Non-pigmented ciliary epithelial cell (primary cell): ENCODE measurements at regions not wholly inside any gene's neighbourhood (a gene's known extent, or its start where the extent isn't known, plus 50 kb on each side); places are given as distances from the start of the nearest gene placed in this dataset.

Source experiments
- DNase-seq: peaks from one replicate; pipeline ENCODE4 v3.0.0-alpha.2; 2010; ENCODE audit warnings: low read depth

- DNase-seq = no peak
Measured at GRCh38 chr7:41910940-41911600, 208.2 kb upstream of the INHBA start.

GRCh38 chr7:41907444-41907843, 204.6 kb upstream of the INHBA start:
- no peak for DNase-seq

- DNase-seq = no peak
Measured at GRCh38 chr7:41900532-41900931, 197.6 kb upstream of the INHBA start.

- no peak for DNase-seq
Measured at GRCh38 chr7:41899823-41900433, 197.0 kb upstream of the INHBA start.

- DNase-seq = no peak
Measured at GRCh38 chr7:41893656-41894055, 190.8 kb upstream of the INHBA start.

- no peak for DNase-seq
Measured at GRCh38 chr7:41892356-41893100, 189.6 kb upstream of the INHBA start.

- DNase-seq = no peak
Measured at GRCh38 chr7:41891950-41892349, 189.1 kb upstream of the INHBA start.

GRCh38 chr7:41890631-41891274, 187.9 kb upstream of the INHBA start:
- no peak for DNase-seq

GRCh38 chr7:41889472-41889871, 186.6 kb upstream of the INHBA start:
- no peak for DNase-seq

GRCh38 chr7:41889040-41889439, 186.2 kb upstream of the INHBA start:
- no peak for DNase-seq

GRCh38 chr7:41887416-41887815, 184.5 kb upstream of the INHBA start:
- DNase-seq = no peak

- DNase-seq = peak; percentile 86
Measured at GRCh38 chr7:41886901-41887311, 184.0 kb upstream of the INHBA start.

- peak; percentile 68 for DNase-seq
Measured at GRCh38 chr7:41886262-41886900, 183.5 kb upstream of the INHBA start.

- no peak for DNase-seq
Measured at GRCh38 chr7:41885748-41886147, 182.9 kb upstream of the INHBA start.

- DNase-seq = no peak
Measured at GRCh38 chr7:41885078-41885477, 182.2 kb upstream of the INHBA start.

GRCh38 chr7:41882745-41883420, 180.0 kb upstream of the INHBA start:
- no peak for DNase-seq

GRCh38 chr7:41882256-41882655, 179.4 kb upstream of the INHBA start:
- no peak for DNase-seq

GRCh38 chr7:41881331-41882130, 178.6 kb upstream of the INHBA start:
- no peak for DNase-seq

- DNase-seq = peak; percentile 83
Measured at GRCh38 chr7:41880107-41880506, 177.2 kb upstream of the INHBA start.

GRCh38 chr7:41879403-41879802, 176.5 kb upstream of the INHBA start:
- DNase-seq = no peak
